Dendritic cell treated with granulocyte-macrophage colony-stimulating factor and Interleukin-4, amounts not matched to agents 40 ng/mL and 50 ng/mL, for 4 days (primary cell): ENCODE measurements at regions not wholly inside any gene's neighbourhood (a gene's known extent, or its start where the extent isn't known, plus 50 kb on each side); places are given as distances from the start of the nearest gene placed in this dataset.

Source experiments
- H3K27ac Mint-ChIP-seq: one replicate; pipeline ENCODE4 v1.8.0; 2022; ENCODE audit warnings: mild to moderate bottlenecking, mixed read lengths
- H3K27me3 Mint-ChIP-seq: one replicate; pipeline ENCODE4 v1.8.0; 2022; ENCODE audit warnings: mild to moderate bottlenecking, mixed read lengths
- H3K36me3 Mint-ChIP-seq: one replicate; pipeline ENCODE4 v1.8.0; 2022; ENCODE audit warnings: low read depth, mixed read lengths
- H3K4me1 Mint-ChIP-seq: one replicate; pipeline ENCODE4 v1.8.0; 2022; ENCODE audit warnings: low read depth, mixed read lengths
- H3K4me3 Mint-ChIP-seq: one replicate; pipeline ENCODE4 v1.8.0; 2022; ENCODE audit warnings: mild to moderate bottlenecking, moderate library complexity, mixed read lengths
- H3K9me3 Mint-ChIP-seq: one replicate; pipeline ENCODE4 v1.8.0; 2022; ENCODE audit warnings: mixed read lengths
- intact Hi-C: fragments of 100-400 bp; cut with micrococcal nuclease; formaldehyde crosslinking; loops from one replicate; pipeline ENCODE4 v1.15.0; 2022

GRCh38 chr13:26949701-26950502 lies 189.3 kb upstream of the GPR12 start:
- H3K36me3 Mint-ChIP-seq, result no peaks in the 10 kb centered on the region
- intact Hi-C loops, result no loop called here
- no peak overlapping the region for H3K4me3 Mint-ChIP-seq
- no peaks in the 10 kb centered on the region for H3K4me1 Mint-ChIP-seq
- H3K9me3 Mint-ChIP-seq, result no peaks in the 10 kb centered on the region
- no peaks in the 10 kb centered on the region for H3K27me3 Mint-ChIP-seq
- no peak overlapping the region for H3K27ac Mint-ChIP-seq

GRCh38 chr13:26948353-26948752 lies 187.8 kb upstream of the GPR12 start:
- H3K4me1 Mint-ChIP-seq, result no peaks in the 10 kb centered on the region
- no peaks in the 10 kb centered on the region for H3K36me3 Mint-ChIP-seq
- no peaks in the 10 kb centered on the region for H3K27me3 Mint-ChIP-seq
- H3K4me3 Mint-ChIP-seq, result no peak overlapping the region
- no peak overlapping the region for H3K27ac Mint-ChIP-seq
- intact Hi-C loops, result no loop called here
- H3K9me3 Mint-ChIP-seq, result no peaks in the 10 kb centered on the region

- no peaks in the 10 kb centered on the region for H3K9me3 Mint-ChIP-seq
- H3K4me3 Mint-ChIP-seq, result no peak overlapping the region
- no peaks in the 10 kb centered on the region for H3K27me3 Mint-ChIP-seq
- intact Hi-C loops, result no loop called here
- no peaks in the 10 kb centered on the region for H3K36me3 Mint-ChIP-seq
- no peak overlapping the region for H3K27ac Mint-ChIP-seq
- no peaks in the 10 kb centered on the region for H3K4me1 Mint-ChIP-seq
These were observed 186.2 kb upstream of the GPR12 start for GRCh38 chr13:26946684-26947343.

- Mint-ChIP-seq H3K36me3 (no peaks in the 10 kb centered on the region), H3K4me1 (no peaks in the 10 kb centered on the region), H3K4me3 (no peak overlapping the region), H3K9me3 (no peaks in the 10 kb centered on the region), H3K27me3 (no peaks in the 10 kb centered on the region), H3K27ac (no peak overlapping the region)
- intact Hi-C loops, result no loop called here
These were observed 183.2 kb upstream of the GPR12 start for GRCh38 chr13:26943748-26944147.

- Mint-ChIP-seq H3K9me3 (no peaks in the 10 kb centered on the region), H3K4me1 (no peaks in the 10 kb centered on the region), H3K27ac (no peak overlapping the region), H3K36me3 (no peaks in the 10 kb centered on the region), H3K27me3 (no peaks in the 10 kb centered on the region), H3K4me3 (no peak overlapping the region)
- intact Hi-C loops, result no loop called here
These were observed 181.6 kb upstream of the GPR12 start for GRCh38 chr13:26942184-26942583.

GRCh38 chr13:26941345-26942174 lies 181.0 kb upstream of the GPR12 start:
- Mint-ChIP-seq H3K36me3 (no peaks in the 10 kb centered on the region), H3K27ac (no peak overlapping the region), H3K4me3 (no peak overlapping the region), H3K4me1 (no peaks in the 10 kb centered on the region), H3K27me3 (no peaks in the 10 kb centered on the region), H3K9me3 (no peaks in the 10 kb centered on the region)
- intact Hi-C loops, result no loop called here

- H3K27me3 Mint-ChIP-seq, result no peaks in the 10 kb centered on the region
These were observed 173.5 kb upstream of the GPR12 start for GRCh38 chr13:26934096-26934495.

GRCh38 chr13:26932465-26932864 lies 171.9 kb upstream of the GPR12 start:
- no peak overlapping the region for H3K4me3 Mint-ChIP-seq
- H3K9me3 Mint-ChIP-seq, result no peaks in the 10 kb centered on the region
- no peaks in the 10 kb centered on the region for H3K27me3 Mint-ChIP-seq
- no peak overlapping the region for H3K27ac Mint-ChIP-seq
- H3K4me1 Mint-ChIP-seq, result no peaks in the 10 kb centered on the region
- intact Hi-C loops, result loop anchor here (5.0 kb wide), 1 partner anchor 225 kb away; no protein-coding TSS in a partner anchor
- H3K36me3 Mint-ChIP-seq, result no peaks in the 10 kb centered on the region

More at GRCh38 chr13:26934096-26934495, 173.5 kb upstream of the GPR12 start:
- H3K4me3 Mint-ChIP-seq, result no peak overlapping the region
- no peak overlapping the region for H3K27ac Mint-ChIP-seq
- no peaks in the 10 kb centered on the region for H3K4me1 Mint-ChIP-seq
- H3K9me3 Mint-ChIP-seq, result no peaks in the 10 kb centered on the region
- no peaks in the 10 kb centered on the region for H3K36me3 Mint-ChIP-seq
- intact Hi-C loops, result loop anchor here (5.0 kb wide), 1 partner anchor 227 kb away; no protein-coding TSS in a partner anchor

- Mint-ChIP-seq H3K27me3 (peaks cover under 1% of the 10 kb centered on the region), H3K27ac (no peak overlapping the region), H3K4me3 (no peak overlapping the region), H3K36me3 (no peaks in the 10 kb centered on the region), H3K4me1 (no peaks in the 10 kb centered on the region), H3K9me3 (no peaks in the 10 kb centered on the region)
- intact Hi-C loops, result loop anchor here (5.0 kb wide), 1 partner anchor 223 kb away; no protein-coding TSS in a partner anchor
These were observed 169.6 kb upstream of the GPR12 start for GRCh38 chr13:26929971-26930730.

GRCh38 chr13:26927511-26927910 lies 166.9 kb upstream of the GPR12 start:
- Mint-ChIP-seq H3K27ac (no peak overlapping the region), H3K9me3 (no peaks in the 10 kb centered on the region), H3K4me1 (no peaks in the 10 kb centered on the region), H3K27me3 (peaks cover 5% of the 10 kb centered on the region), H3K36me3 (no peaks in the 10 kb centered on the region), H3K4me3 (no peak overlapping the region)
- intact Hi-C loops, result no loop called here

- Mint-ChIP-seq H3K27me3 (peaks cover 5% of the 10 kb centered on the region), H3K4me3 (no peak overlapping the region), H3K4me1 (no peaks in the 10 kb centered on the region), H3K36me3 (no peaks in the 10 kb centered on the region), H3K9me3 (no peaks in the 10 kb centered on the region), H3K27ac (no peak overlapping the region)
- intact Hi-C loops, result no loop called here
These were observed 165.8 kb upstream of the GPR12 start for GRCh38 chr13:26926371-26926770.

GRCh38 chr13:26923824-26924605 lies 163.4 kb upstream of the GPR12 start:
- Mint-ChIP-seq H3K4me3 (no peak overlapping the region), H3K9me3 (no peaks in the 10 kb centered on the region), H3K36me3 (no peaks in the 10 kb centered on the region), H3K4me1 (no peaks in the 10 kb centered on the region), H3K27me3 (peaks cover 5% of the 10 kb centered on the region), H3K27ac (no peak overlapping the region)
- intact Hi-C loops, result no loop called here

- Mint-ChIP-seq H3K4me3 (no peak overlapping the region), H3K36me3 (no peaks in the 10 kb centered on the region), H3K4me1 (no peaks in the 10 kb centered on the region), H3K27ac (no peak overlapping the region), H3K27me3 (peaks cover 5% of the 10 kb centered on the region), H3K9me3 (no peaks in the 10 kb centered on the region)
- intact Hi-C loops, result no loop called here
These were observed 161.3 kb upstream of the GPR12 start for GRCh38 chr13:26921918-26922317.
